GM12878 (cell line): ENCODE measurements at regions not wholly inside any gene's neighbourhood (a gene's known extent, or its start where the extent isn't known, plus 50 kb on each side); places are given as distances from the start of the nearest gene placed in this dataset.

Experiments
- ATAC-seq: fragments of 200-7000 bp; cut with Tn5 transposase; 3 replicates; pipeline ENCODE4 v1.9.1; 2020; ENCODE audit warnings: mild to moderate bottlenecking, moderate library complexity
- BruUV-seq: library from RNA; stranded (reverse); fragments of 400-500 nt; replicated peaks from 2 replicates; lab custom pipeline; 2021; lab: Mats Ljungman, UMichigan
- CTCF ChIA-PET: fragments of 300-600 bp; sonication (Branson Sonifier 250); formaldehyde crosslinking; extraction: SDS; loops from one replicate; lab custom pipeline; 2021; ENCODE audit warnings: inconsistent platforms; lab: Yijun Ruan, JAX
- POLR2A ChIA-PET: fragments of 350-600 bp; formaldehyde crosslinking; extraction: SDS; loops from one replicate; lab custom pipeline; 2021; ENCODE audit warnings: inconsistent platforms; lab: Charles Lee
- RAD21 ChIA-PET: fragments of 300-600 bp; sonication (Branson Sonifier 250); formaldehyde crosslinking; loops from one replicate; lab custom pipeline; 2023; ENCODE audit warnings: antibody characterized with exemption; ENCODE audit not compliant: unreplicated experiment; lab: Charles Lee
- SMC1A ChIA-PET: fragments of 300-600 bp; sonication (Branson Sonifier 250); formaldehyde crosslinking; loops from one replicate; lab custom pipeline; 2023; ENCODE audit not compliant: unreplicated experiment, uncharacterized antibody; lab: Charles Lee
- DNase-seq: peaks from one replicate; pipeline ENCODE4 v3.0.0-alpha.2; 2011; ENCODE audit warnings: low read depth, low spot score
- FAIRE-seq: peaks from 3 replicates; lab custom pipeline; 2011; peaks lifted over from hg19 to GRCh38; lab: Jason Lieb, UNC
- H2AFZ ChIP-seq: 2 replicates; pipeline ENCODE4 v1.6.0; 2011; ENCODE audit warnings: low read depth, low read length, control low read depth; ENCODE audit not compliant: control insufficient read depth
- H3K27ac ChIP-seq: 2 replicates; pipeline ENCODE4 v1.5.1; 2011; ENCODE audit warnings: control low read depth; ENCODE audit not compliant: control insufficient read depth, insufficient read depth
- H3K27me3 ChIP-seq, 2 experiments: replicated peaks in 1 of 2; 2 replicates each; pipeline versions ENCODE4 v1.6.0 to v1.6.1; 2011; ENCODE audit warnings: low read length in 1 of 2; ENCODE audit not compliant: control insufficient read depth in 2 of 2, insufficient read depth in 2 of 2
- H3K36me3 ChIP-seq, 2 experiments: 2 replicates each; pipeline ENCODE4 v1.5.1; 2011; ENCODE audit warnings: low read length in 1 of 2; ENCODE audit not compliant: control insufficient read depth in 2 of 2, insufficient read depth in 2 of 2
- H3K4me1 ChIP-seq: 2 replicates; pipeline ENCODE4 v1.6.1; 2011; ENCODE audit warnings: mild to moderate bottlenecking, low read length, moderate library complexity, mixed read lengths; ENCODE audit not compliant: control insufficient read depth, insufficient read depth
- H3K4me2 ChIP-seq: 2 replicates; pipeline ENCODE4 v1.6.0; 2011; ENCODE audit warnings: control low read depth; ENCODE audit not compliant: control insufficient read depth, insufficient read depth
- H3K4me3 ChIP-seq: fragments of 200-600 bp; sonication (generic); 2 replicates; pipeline ENCODE4 v1.5.1; 2016
- H3K79me2 ChIP-seq: 2 replicates; pipeline ENCODE4 v1.6.0; 2011; ENCODE audit warnings: low read length; ENCODE audit not compliant: control insufficient read depth, insufficient read depth
- H3K9ac ChIP-seq: 2 replicates; pipeline ENCODE4 v1.8.0; 2011; ENCODE audit warnings: low read length, control low read depth, mixed read lengths; ENCODE audit not compliant: control insufficient read depth, insufficient read depth
- H3K9me3 ChIP-seq: replicated peaks from 3 replicates; pipeline ENCODE4 v1.5.1; 2011; ENCODE audit warnings: mild to moderate bottlenecking, low read length; ENCODE audit not compliant: control insufficient read depth, insufficient read depth
- H4K20me1 ChIP-seq: 2 replicates; pipeline ENCODE4 v1.6.0; 2011; ENCODE audit not compliant: control insufficient read depth, insufficient read depth
- ATF3 ChIP-seq: IDR thresholded peaks from 2 replicates; pipeline ENCODE4 v1.6.1; 2011; ENCODE audit warnings: low read depth, mild to moderate bottlenecking, low read length, moderate library complexity, borderline replicate concordance; ENCODE audit errors: extremely low read depth
- ATF7 ChIP-seq: fragments of 450-650 bp; IDR thresholded peaks from 2 replicates; pipeline ENCODE4 v1.6.1; 2016; ENCODE audit warnings: low read depth, mild to moderate bottlenecking
- BCL11A ChIP-seq: IDR thresholded peaks from 2 replicates; pipeline ENCODE4 v1.6.1; 2011; ENCODE audit warnings: low read depth, low read length
- CHD1 ChIP-seq: IDR thresholded peaks from 2 replicates; pipeline ENCODE4 v1.6.1; 2012; ENCODE audit warnings: low read depth, low read length, improper control_type of control experiment
- CREM ChIP-seq: IDR thresholded peaks from 2 replicates; pipeline ENCODE4 v1.6.1; 2014; ENCODE audit warnings: antibody characterized with exemption, low read depth
- DPF2 ChIP-seq: fragments of 450-650 bp; IDR thresholded peaks from 2 replicates; pipeline ENCODE4 v1.6.1; 2017; ENCODE audit warnings: mild to moderate bottlenecking
- E2F8 ChIP-seq: fragments of 450-650 bp; IDR thresholded peaks from 2 replicates; pipeline ENCODE4 v1.6.1; 2018; ENCODE audit warnings: mild to moderate bottlenecking, low read depth, moderate library complexity; ENCODE audit not compliant: partially characterized antibody
- HCFC1 ChIP-seq: fragments of 150-350 bp; IDR thresholded peaks from 2 replicates; pipeline ENCODE4 v1.6.1; 2014; ENCODE audit warnings: low read length
- MEF2B ChIP-seq: fragments of 450-650 bp; IDR thresholded peaks from 2 replicates; pipeline ENCODE4 v1.6.1; 2018; ENCODE audit warnings: mild to moderate bottlenecking, moderate library complexity; ENCODE audit not compliant: partially characterized antibody, poor library complexity, severe bottlenecking
- NFYA ChIP-seq: IDR thresholded peaks from 2 replicates; pipeline ENCODE4 v1.6.1; 2011; ENCODE audit warnings: low read depth, mild to moderate bottlenecking, low read length, improper control_type of control experiment, borderline replicate concordance
- NR2C2 ChIP-seq: IDR thresholded peaks from 2 replicates; pipeline ENCODE4 v1.6.1; 2011; ENCODE audit warnings: borderline replicate concordance, low read depth; ENCODE audit not compliant: control insufficient read depth, insufficient read length
- NR2F1 ChIP-seq: fragments of 450-650 bp; conservative IDR thresholded peaks from 2 replicates; pipeline ENCODE4 v1.6.1; 2017; ENCODE audit warnings: mild to moderate bottlenecking
- POLR2AphosphoS5 ChIP-seq: IDR thresholded peaks from 2 replicates; pipeline ENCODE4 v1.6.1; 2011; ENCODE audit warnings: mild to moderate bottlenecking, low read length, inconsistent platforms
- RELA ChIP-seq: fragments of 450-650 bp; IDR thresholded peaks from 2 replicates; pipeline ENCODE4 v1.8.0; 2014; ENCODE audit warnings: borderline replicate concordance; ENCODE audit not compliant: partially characterized antibody
- SIN3A ChIP-seq: IDR thresholded peaks from 2 replicates; pipeline ENCODE4 v1.6.1; 2012; ENCODE audit warnings: low read depth, low read length, improper control_type of control experiment
- STAT3 ChIP-seq: IDR thresholded peaks from 2 replicates; pipeline ENCODE4 v1.6.1; 2011; ENCODE audit warnings: low read depth, low read length, improper control_type of control experiment
- TCF3 ChIP-seq: IDR thresholded peaks from 2 replicates; pipeline ENCODE4 v1.6.1; 2012; ENCODE audit warnings: low read depth, mild to moderate bottlenecking, low read length, borderline replicate concordance; ENCODE audit not compliant: insufficient read depth
- TCF7 ChIP-seq: IDR thresholded peaks from 2 replicates; pipeline ENCODE4 v1.6.1; 2014; ENCODE audit warnings: antibody characterized with exemption, borderline replicate concordance
- ZNF384 ChIP-seq: IDR thresholded peaks from 2 replicates; pipeline ENCODE4 v1.6.1; 2012; ENCODE audit warnings: low read depth, mild to moderate bottlenecking, low read length, improper control_type of control experiment, borderline replicate concordance
- WGBS: methylation state at CpG from one replicate; pipeline ENCODE4 v1.1.6; 2016; ENCODE audit warnings: low lambda C conversion rate; ENCODE audit not compliant: insufficient replicate concordance, insufficient coverage; ENCODE audit errors: missing lambda C conversion rate; 5-methylcytosine and 5-hydroxymethylcytosine counted together
- in situ Hi-C: fragments of 300-500 bp; cut with MboI; formaldehyde crosslinking; loops from 9 replicates; pipeline ENCODE4 v1.14.3; 2018; ENCODE audit warnings: mixed read lengths
- intact Hi-C: fragments of 100-400 bp; cut with micrococcal nuclease; formaldehyde crosslinking; loops from one replicate; pipeline ENCODE4 v1.14.2; 2022; ENCODE audit not compliant: unreplicated experiment

GRCh38 chr12:109656743-109657142 lies 56.9 kb upstream of the FAM222A start (continued):
- TF ChIP-seq NFYA (no peak), SIN3A (no peak), E2F8 (no peak), CREM (no peak)

GRCh38 chr12:109663795-109664194 lies 49.8 kb upstream of the FAM222A start:
- Histone ChIP-seq H3K9me3 (no peaks in the 10 kb centered on the region), H3K27me3 (no peaks in the 10 kb centered on the region; a peak in 1 of 4 replicates), H3K79me2 (no peaks in the 10 kb centered on the region), H3K27ac (no peak overlapping the region), H2AFZ (no peak overlapping the region), H3K36me3 (no peaks in the 10 kb centered on the region), H3K4me3 (no peak overlapping the region), H3K9ac (no peak overlapping the region), H3K4me1 (no peaks in the 10 kb centered on the region), H4K20me1 (no peaks in the 10 kb centered on the region), H3K4me2 (no peak overlapping the region)
- RAD21 ChIA-PET, result no interaction called here
- in situ Hi-C loops, result no loop called here
- FAIRE-seq (no peak), DNase-seq (no peak), ATAC-seq (no peak)
- WGBS, result 47% methylated on average over 7 of the region's 7 CpGs
- no TSS peak for BruUV-seq
- CTCF ChIA-PET, result no interaction called here
- SMC1A ChIA-PET, result no interaction called here
- POLR2A ChIA-PET, result no interaction called here
- intact Hi-C loops, result no loop called here
- TF ChIP-seq CREM (no peak), DPF2 (no peak), TCF3 (no peak), BCL11A (no peak), NR2C2 (no peak), ATF7 (no peak), CHD1 (no peak), TCF7 (no peak), HCFC1 (no peak), NR2F1 (no peak), ATF3 (no peak), RELA (no peak), STAT3 (no peak), MEF2B (no peak), ZNF384 (no peak), POLR2AphosphoS5 (no peak)
